HG03378 (cell line): ENCODE measurements at regions not wholly inside any gene's neighbourhood (a gene's known extent, or its start where the extent isn't known, plus 50 kb on each side); places are given as distances from the start of the nearest gene placed in this dataset.

Experiments used
- ATAC-seq: cut with Tn5 transposase; IDR thresholded peaks from one replicate; pipeline ENCODE4 v1.9.1; 2021; ENCODE audit warnings: mild to moderate bottlenecking, moderate library complexity; ENCODE audit not compliant: unreplicated experiment

DNA sequence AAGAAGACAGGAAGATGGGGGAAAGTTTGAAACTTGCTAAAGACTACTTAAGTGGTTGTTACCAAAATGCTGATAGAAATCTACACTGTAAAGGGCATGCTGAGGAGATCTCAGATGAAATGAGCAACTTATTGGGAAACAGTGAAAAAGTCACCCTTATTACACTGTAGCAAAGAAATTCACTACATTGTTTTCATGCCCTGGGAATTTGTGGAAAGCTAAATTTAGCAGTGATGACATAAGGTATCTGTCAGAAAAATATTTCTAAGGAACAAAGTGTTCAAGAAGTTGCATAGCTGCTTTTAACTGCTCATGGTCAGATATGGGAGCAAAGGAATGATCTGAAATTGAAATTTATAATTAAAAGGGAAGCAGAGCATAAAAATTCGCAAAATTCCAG lies 702.4 kb upstream of the LRRC4C start:
- ATAC-seq, result no peak

GRCh38 chr11:42169191-42169590 lies 709.7 kb upstream of the LRRC4C start:
- ATAC-seq, result no peak

- no peak for ATAC-seq
Observed at GRCh38 chr11:42170601-42171000, 711.1 kb upstream of the LRRC4C start.

- ATAC-seq, result no peak
Observed at GRCh38 chr11:42171046-42171445, 711.6 kb upstream of the LRRC4C start.

GRCh38 chr11:42172441-42172840 lies 713.0 kb upstream of the LRRC4C start:
- ATAC-seq, result no peak

DNA sequence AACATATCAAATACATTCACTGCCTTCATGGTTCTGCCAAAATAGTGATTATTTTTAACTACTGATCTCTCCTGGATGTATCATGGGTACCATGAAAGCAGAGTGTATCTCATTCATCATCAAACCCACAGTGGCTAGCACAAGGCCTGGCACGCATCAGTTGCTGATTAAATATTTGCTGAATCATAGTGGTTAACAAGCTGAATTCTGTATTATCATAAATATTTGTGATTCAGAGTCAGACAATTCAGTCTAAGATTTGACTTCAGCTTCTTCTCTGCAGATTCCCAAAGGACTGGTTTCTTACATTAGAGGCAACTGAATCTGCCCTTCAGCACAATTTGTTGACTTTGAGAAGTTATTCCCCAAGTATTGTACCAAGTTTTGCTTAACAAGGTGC lies 715.8 kb upstream of the LRRC4C start:
- ATAC-seq, result no peak

DNA sequence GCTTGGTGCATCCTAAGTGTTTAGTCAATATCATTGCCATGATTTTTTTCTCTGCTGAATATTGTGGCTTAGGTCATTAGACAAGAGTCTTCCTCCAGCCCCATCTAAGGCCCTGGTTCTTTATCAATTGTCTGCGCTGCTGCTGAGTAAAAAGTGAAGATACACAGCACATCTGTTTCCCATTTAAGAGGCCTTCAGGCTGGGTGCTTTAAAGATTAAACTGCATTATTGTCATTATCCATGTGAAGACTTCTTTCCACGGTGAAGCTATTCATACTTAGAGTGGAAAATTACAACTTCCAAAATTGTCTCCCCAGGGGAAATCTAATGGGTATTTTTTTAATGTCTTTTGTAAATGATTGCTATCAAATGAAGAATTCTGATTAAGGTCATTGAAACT lies 719.8 kb upstream of the LRRC4C start:
- no peak for ATAC-seq

- ATAC-seq, result no peak
Observed at GRCh38 chr11:42195289-42196013, 736.0 kb upstream of the LRRC4C start.

GRCh38 chr11:42200311-42200710 lies 740.9 kb upstream of the LRRC4C start:
- ATAC-seq, result no peak

DNA sequence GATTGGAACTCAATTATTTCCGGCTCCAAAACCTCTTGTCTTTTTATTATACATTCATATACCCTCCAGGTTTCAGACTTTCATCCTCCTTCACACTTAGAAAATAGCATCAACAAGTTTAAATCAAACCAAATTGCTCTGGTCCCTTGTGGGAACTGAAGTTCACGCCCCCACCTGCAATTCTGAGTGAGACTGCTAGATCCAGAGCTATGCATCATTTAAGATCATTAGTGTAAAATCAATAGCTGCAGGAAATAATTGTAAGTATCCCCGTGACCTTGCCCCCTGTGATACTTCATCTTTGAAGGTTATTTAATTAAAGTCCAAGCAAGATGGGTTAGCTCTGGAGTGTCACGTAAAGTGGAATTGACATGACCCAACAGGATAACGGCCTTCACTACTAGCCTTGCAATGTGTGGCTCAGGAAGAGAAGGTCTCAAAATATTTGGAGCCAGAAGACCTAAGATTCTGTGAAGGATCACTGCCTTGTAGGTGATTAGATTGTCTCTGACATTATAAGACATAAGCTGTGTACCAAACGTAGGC lies 742.2 kb upstream of the LRRC4C start:
- no peak for ATAC-seq

DNA sequence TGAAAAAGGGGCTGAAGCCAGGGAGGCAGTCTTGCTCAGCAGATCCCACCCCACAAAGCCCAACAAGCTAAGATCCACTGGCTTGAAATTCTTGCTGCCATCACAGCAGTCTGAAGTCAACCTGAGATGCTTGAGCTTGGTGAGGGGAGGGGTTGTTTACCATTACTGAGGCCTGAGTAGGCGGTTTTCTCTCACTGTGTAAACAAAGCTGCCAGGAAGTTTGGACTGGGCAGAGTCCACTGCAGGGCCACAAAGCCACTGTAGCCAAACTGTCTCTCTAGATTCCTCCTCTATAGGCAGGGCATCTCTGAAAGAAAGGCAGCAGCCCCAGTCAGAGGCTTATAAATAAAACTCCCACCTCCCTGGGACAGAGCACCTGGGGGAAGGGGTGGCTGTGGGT lies 746.1 kb upstream of the LRRC4C start:
- no peak for ATAC-seq

DNA sequence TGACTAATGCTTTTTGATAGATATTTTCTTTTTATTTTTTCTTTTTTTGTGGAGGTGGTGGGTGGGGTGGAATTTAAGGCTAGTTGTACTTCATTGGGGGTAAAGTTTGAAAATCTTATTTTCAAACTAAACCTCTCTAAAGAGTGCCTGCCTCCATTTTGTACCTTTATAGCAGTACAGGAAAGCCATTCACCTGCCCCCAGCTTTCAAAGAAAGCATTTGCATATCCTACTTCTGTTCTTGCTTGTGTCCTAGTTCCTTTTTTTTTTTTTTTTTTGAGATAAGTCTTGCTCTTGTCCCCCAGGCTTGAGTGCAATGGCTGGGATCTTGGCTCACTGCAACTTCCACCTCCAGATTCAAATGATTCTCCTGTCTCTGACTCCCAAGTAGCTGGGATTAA lies 766.2 kb upstream of the LRRC4C start:
- no peak for ATAC-seq

DNA sequence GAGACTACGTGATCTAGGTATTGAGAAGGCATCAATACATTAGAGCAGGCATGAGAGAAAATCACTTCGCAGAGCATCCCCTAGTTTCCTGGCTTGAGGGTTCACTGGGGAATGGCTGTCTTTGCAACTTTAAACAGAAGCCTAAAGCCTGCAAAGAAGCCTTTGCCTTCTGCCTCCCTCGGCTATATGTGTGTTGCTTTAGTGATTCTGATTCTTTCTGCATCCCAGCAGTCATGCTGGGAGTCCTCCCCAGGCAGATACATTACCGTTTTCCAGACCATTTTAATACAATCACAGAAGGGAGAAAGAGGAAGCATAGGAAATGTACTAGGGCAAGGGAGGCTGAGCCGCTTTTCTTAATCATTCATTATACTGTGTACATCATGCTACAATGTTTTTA lies 773.2 kb upstream of the LRRC4C start:
- no peak for ATAC-seq

DNA sequence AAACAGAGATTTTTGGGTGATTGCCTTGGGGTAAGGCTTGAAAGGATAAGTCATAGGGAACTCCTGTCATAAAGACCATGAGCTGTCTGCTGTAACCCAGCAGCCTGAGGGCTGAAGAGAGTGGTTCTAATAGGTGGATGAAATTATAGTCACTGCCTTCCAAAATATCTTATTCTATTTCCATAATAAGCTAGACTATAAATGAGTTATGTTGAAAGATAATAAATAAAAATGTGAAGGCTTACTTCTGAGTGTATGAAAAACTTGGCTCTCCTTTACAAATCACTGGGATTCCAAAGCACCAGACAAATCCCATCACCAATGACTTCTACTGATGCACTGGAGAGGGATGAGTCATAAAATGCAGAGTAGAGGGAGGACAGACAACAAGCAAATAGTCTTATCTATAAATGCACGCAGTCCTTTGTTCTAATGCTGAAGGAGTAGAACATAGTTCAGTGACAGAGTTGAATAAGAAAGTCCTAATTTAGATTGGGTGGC lies 775.0 kb upstream of the LRRC4C start:
- no peak for ATAC-seq

GRCh38 chr11:42237701-42238235 lies 778.3 kb upstream of the LRRC4C start:
- no peak for ATAC-seq

DNA sequence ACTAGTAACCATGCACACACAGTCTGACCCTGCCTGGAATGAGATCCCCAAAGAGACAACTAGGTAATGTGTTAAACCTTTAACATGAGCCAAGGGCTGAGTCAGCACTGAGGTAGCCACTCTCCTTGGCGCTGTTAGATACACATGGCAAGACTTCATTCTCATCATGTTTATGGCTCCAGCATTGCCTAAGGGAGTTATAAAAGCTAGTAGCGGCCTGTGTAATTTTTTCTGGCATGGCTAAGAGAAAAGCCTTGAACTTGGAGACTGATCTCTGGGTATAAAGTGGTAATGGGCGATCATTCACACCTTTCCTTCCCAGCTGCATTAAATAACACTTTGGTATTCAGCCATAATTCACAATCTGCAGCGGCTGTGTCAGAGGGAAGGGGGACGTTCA lies 779.7 kb upstream of the LRRC4C start:
- no peak for ATAC-seq

DNA sequence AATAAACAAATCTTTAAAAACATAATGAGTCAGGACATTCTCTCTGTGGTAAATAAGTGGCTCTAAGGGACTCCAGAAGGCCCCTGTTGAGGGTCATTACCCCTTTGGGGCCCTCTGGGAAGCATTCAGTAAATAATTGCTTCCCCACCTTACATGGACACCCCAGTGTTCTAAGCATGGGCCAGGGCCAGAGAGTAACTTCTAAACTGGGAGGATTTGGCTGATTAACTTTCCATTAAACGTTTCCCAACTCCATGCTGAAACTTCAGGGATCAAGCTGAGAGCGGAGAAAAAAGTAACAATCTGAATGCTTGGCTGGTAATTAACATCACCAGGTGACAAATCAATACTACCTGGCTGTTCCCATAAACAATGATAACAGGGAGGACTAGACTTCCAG lies 783.9 kb upstream of the LRRC4C start:
- ATAC-seq, result no peak

DNA sequence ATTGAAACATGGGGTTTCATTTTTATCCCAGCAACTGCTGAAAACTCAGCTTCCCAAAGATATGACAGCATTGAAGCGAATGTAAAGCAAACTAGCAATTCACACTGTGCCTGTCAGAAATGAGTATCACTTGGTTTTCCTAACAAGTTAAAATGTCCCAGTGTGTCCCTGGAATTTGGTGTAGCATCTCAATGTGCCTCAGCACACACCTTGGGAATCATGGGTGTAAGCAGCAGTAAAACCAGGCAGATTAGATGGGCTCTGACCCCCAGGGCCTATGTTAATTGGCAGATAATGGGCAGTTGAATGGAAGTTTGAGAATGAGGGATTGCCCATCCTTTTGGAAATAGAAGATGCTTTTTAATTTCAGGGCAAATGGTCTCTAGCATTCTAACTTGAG lies 784.9 kb upstream of the LRRC4C start:
- no peak for ATAC-seq

- no peak for ATAC-seq
Observed at GRCh38 chr11:42249401-42249800, 789.9 kb upstream of the LRRC4C start.

DNA sequence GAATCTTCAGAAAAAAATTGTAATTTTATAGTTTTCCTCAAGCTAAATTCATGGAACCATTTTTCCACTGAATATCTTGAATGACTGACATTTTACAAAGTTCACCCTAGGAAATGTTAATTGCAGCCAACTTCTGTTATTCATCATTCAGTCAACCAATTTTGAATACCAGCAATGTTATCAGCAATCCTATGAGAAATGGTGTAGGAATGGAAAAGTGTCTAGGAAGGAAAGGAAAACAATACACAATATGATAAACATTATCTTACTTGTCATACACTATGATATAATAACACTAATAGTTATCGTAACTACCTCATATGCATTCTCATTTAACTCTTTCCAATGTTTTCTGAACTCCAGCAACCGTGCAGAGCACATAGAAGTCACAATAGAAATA lies 790.5 kb upstream of the LRRC4C start:
- no peak for ATAC-seq

DNA sequence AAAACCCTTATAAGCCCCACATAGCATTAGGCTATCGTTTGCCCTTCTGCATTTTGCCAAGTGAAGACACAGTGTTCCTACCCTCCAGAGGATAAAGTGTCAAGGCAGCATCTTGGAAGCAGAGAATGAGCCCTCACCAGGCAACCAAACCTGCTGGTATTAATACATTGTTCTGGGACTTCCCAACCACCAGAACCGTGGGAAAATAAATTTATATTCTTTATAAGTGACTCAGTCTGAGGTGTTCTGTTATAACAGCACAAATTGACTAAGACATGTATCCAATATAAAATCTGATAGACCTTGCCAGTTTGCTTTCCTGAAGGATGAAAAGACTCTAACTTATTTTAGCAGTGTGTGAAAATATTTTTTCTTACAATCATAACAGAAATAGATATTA lies 792.5 kb upstream of the LRRC4C start:
- ATAC-seq, result no peak

GRCh38 chr11:42253156-42253555 lies 793.7 kb upstream of the LRRC4C start:
- ATAC-seq, result no peak

GRCh38 chr11:42255906-42256305 lies 796.5 kb upstream of the LRRC4C start:
- ATAC-seq, result no peak
